ENCODE measurements at regions not wholly inside any gene's neighbourhood (a gene's known extent, or its start where the extent isn't known, plus 50 kb on each side); places are given as distances from the start of the nearest gene placed in this dataset.

- Mint-ChIP-seq H3K9me3 (ENCODE audit: low read depth) (peaks cover 15% of the 10 kb centered on the region), H3K36me3 (ENCODE audit: insufficient read depth) (peaks cover 3% of the 10 kb centered on the region), H3K4me3 (ENCODE audit: low read depth) (no peak overlapping the region), H3K27me3 (no peaks in the 10 kb centered on the region), H3K27ac (no peak overlapping the region), H3K4me1 (ENCODE audit: low read depth) (no peaks in the 10 kb centered on the region)
- no peak for DNase-seq (ENCODE audit: low spot score, unreplicated experiment)
- no peak for TF ChIP-seq CTCF (IDR thresholded peaks at IDR 0.05; ENCODE audit: unreplicated experiment)
These were observed 55.4 kb upstream of the GBA3 start for GRCh38 chr4:22637306-22637705.
